ENCODE measurements at regions not wholly inside any gene's neighbourhood (a gene's known extent, or its start where the extent isn't known, plus 50 kb on each side); places are given as distances from the start of the nearest gene placed in this dataset.

DNA sequence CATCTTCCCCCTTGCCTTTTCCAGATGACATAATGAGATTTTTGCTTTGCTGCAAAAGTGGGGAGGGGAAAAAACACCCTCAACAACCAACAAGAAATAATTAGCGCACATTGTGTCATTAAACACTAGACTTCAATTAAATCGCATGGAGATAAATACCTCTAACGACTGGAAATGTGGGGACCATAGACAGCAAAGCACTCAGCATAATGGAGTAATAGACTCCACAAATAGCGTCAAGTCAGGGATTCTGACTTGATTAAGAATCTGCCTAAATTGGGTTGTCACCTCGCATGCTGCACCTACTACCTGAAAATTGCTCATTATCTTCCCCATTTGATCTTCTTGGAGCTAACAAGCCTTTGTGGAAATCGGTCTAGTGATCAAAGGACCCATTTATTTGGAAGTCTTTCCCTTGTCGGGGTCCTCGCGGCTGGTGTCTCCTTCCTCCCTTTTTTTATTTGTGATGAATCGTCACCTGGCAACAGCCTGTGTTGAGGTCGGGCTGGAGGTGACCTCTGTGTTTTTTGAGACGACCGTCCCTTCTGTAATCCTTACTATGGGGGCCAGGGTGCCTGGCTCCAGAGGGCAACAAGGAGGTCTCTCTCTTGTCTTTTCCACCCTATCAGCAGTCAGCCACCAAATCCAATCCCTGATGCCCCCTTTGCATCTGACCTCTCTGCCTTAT is 75.3 kb upstream of the IGSF21 start:
- TF ChIP-seq, protein P1, sequence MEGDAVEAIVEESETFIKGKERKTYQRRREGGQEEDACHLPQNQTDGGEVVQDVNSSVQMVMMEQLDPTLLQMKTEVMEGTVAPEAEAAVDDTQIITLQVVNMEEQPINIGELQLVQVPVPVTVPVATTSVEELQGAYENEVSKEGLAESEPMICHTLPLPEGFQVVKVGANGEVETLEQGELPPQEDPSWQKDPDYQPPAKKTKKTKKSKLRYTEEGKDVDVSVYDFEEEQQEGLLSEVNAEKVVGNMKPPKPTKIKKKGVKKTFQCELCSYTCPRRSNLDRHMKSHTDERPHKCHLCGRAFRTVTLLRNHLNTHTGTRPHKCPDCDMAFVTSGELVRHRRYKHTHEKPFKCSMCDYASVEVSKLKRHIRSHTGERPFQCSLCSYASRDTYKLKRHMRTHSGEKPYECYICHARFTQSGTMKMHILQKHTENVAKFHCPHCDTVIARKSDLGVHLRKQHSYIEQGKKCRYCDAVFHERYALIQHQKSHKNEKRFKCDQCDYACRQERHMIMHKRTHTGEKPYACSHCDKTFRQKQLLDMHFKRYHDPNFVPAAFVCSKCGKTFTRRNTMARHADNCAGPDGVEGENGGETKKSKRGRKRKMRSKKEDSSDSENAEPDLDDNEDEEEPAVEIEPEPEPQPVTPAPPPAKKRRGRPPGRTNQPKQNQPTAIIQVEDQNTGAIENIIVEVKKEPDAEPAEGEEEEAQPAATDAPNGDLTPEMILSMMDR (IDR thresholded peaks at IDR 0.05): no peak
- no peak for TF ChIP-seq POLR2A (IDR thresholded peaks at IDR 0.05)

Data from uterus (tissue), 2 donors.